Fibroblast of lung (primary cell): ENCODE measurements at regions not wholly inside any gene's neighbourhood (a gene's known extent, or its start where the extent isn't known, plus 50 kb on each side); places are given as distances from the start of the nearest gene placed in this dataset.

Experiments
- DNase-seq, 2 donors: peaks; one replicate each; pipeline versions ENCODE4 v3.0.0 to v3.0.0-alpha.2; 2010; ENCODE audit warnings: low read depth in 2 of 2
- H2AFZ ChIP-seq: 2 replicates; pipeline ENCODE4 v1.5.1; 2012; ENCODE audit warnings: low read length, control low read depth, inconsistent platforms
- H3K27ac ChIP-seq: 2 replicates; pipeline ENCODE4 v1.5.1; 2011; ENCODE audit warnings: low read length, control low read depth; ENCODE audit not compliant: insufficient read depth
- H3K27me3 ChIP-seq: 2 replicates; pipeline ENCODE4 v1.5.1; 2011; ENCODE audit warnings: mild to moderate bottlenecking, low read length; ENCODE audit not compliant: control insufficient read depth, insufficient read depth
- H3K36me3 ChIP-seq: 2 replicates; pipeline ENCODE4 v1.5.1; 2011; ENCODE audit warnings: low read length; ENCODE audit not compliant: control insufficient read depth, insufficient read depth
- H3K4me1 ChIP-seq: 2 replicates; pipeline ENCODE4 v1.5.1; 2011; ENCODE audit warnings: low read length; ENCODE audit not compliant: control insufficient read depth, insufficient read depth; ENCODE audit errors: extremely low read depth
- H3K4me2 ChIP-seq: 2 replicates; pipeline ENCODE4 v1.5.1; 2011; ENCODE audit warnings: low read length, control low read depth; ENCODE audit not compliant: insufficient read depth; ENCODE audit errors: extremely low read depth
- H3K4me3 ChIP-seq, 4 experiments: fragments of 200-600 bp in 1 of 4; sonication (generic) in 1 of 4; replicated peaks in 1 of 4; 2 replicates each; pipeline ENCODE4 v1.5.1; 2011 to 2016; ENCODE audit warnings: low read length in 4 of 4, low read depth in 3 of 4, mild to moderate bottlenecking in 3 of 4, control low read depth in 2 of 4, inconsistent platforms in 1 of 4, mixed read lengths in 1 of 4; ENCODE audit not compliant: insufficient read depth in 1 of 4; ENCODE audit errors: control extremely low read depth in 1 of 4
- H3K79me2 ChIP-seq: 2 replicates; pipeline ENCODE4 v1.5.1; 2012; ENCODE audit warnings: mild to moderate bottlenecking, low read length, inconsistent platforms; ENCODE audit not compliant: control insufficient read depth, insufficient read depth
- H3K9ac ChIP-seq: 2 replicates; pipeline ENCODE4 v1.5.1; 2011; ENCODE audit warnings: mild to moderate bottlenecking, low read length, control low read depth; ENCODE audit not compliant: insufficient read depth
- H3K9me3 ChIP-seq: 2 replicates; pipeline ENCODE4 v1.5.1; 2012; ENCODE audit warnings: low read depth, low read length; ENCODE audit not compliant: control insufficient read depth, insufficient read depth
- H4K20me1 ChIP-seq: 2 replicates; pipeline ENCODE4 v1.5.1; 2011; ENCODE audit warnings: low read length; ENCODE audit not compliant: control insufficient read depth, insufficient read depth; ENCODE audit errors: extremely low read depth
- CTCF ChIP-seq, 2 donors: IDR thresholded peaks in 1 of 2; conservative IDR thresholded peaks in 1 of 2; 1 replicate in 1 of 2; 2 replicates in 1 of 2; pipeline ENCODE4 v1.5.1; 2011 to 2012; ENCODE audit warnings: low read length in 2 of 2, control low read depth in 1 of 2, inconsistent platforms in 1 of 2, low read depth in 1 of 2, mild to moderate bottlenecking in 1 of 2
- EZH2 ChIP-seq: IDR thresholded peaks from 2 replicates; pipeline ENCODE4 v1.5.1; 2012; ENCODE audit warnings: low read length, control low read depth, mild to moderate bottlenecking; ENCODE audit errors: missing control alignments

DNA sequence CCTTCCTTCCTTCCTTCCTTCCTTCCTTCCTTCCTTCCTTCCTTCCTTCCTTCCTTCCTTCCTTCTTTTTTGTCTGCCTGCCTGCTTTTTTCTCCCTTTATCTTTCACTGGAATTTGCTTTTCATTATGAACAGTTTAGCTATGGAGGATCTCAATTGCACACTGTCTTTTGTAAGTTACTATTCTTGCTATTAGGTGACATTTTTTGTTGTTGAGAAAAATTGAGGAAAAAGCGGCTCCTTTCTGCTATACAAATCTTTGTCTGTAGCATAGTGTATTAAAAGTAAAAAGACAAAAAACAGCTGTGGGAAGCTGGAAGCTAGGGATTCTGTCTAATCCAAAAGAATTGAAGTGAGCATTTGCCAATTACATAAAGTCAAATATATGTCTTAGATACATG, 448.7 kb downstream of the DCDC2C start:
- Histone ChIP-seq H3K27me3 (no peaks in the 10 kb centered on the region), H4K20me1 (no peaks in the 10 kb centered on the region), H3K9ac (no peak overlapping the region), H3K79me2 (no peaks in the 10 kb centered on the region), H3K4me2 (no peak overlapping the region), H3K9me3 (no peaks in the 10 kb centered on the region), H3K36me3 (no peaks in the 10 kb centered on the region), H3K4me3 (no peak overlapping the region), H3K27ac (no peak overlapping the region), H3K4me1 (no peaks in the 10 kb centered on the region), H2AFZ (no peak overlapping the region)
- DNase-seq: no peak
- TF ChIP-seq CTCF (conservative IDR thresholded peaks at IDR 0.05 in 1 of 2, IDR thresholded peaks at IDR 0.05 in 1 of 2; ENCODE audit: low read depth in 1 of 2, low read length in 2 of 2) (no peak), EZH2 (no peak)

GRCh38 chr2:4168834-4169233, 465.5 kb downstream of the DCDC2C start:
- no peak overlapping the region for H3K4me2 ChIP-seq

GRCh38 chr2:4174796-4175195, 471.4 kb downstream of the DCDC2C start:
- H3K4me1 ChIP-seq: no peaks in the 10 kb centered on the region
- H4K20me1 ChIP-seq: no peaks in the 10 kb centered on the region
- H3K9me3 ChIP-seq: no peaks in the 10 kb centered on the region
- no peak for TF ChIP-seq EZH2
- TF ChIP-seq CTCF (conservative IDR thresholded peaks at IDR 0.05 in 1 of 2, IDR thresholded peaks at IDR 0.05 in 1 of 2; ENCODE audit: low read depth in 1 of 2, low read length in 2 of 2): no peak
- no peaks in the 10 kb centered on the region for H3K27me3 ChIP-seq
- no peak overlapping the region for H3K27ac ChIP-seq
- DNase-seq: peak; percentile 1 to 2
- H3K4me2 ChIP-seq: no peak overlapping the region
- H3K36me3 ChIP-seq: no peaks in the 10 kb centered on the region
- H3K9ac ChIP-seq: no peak overlapping the region
- H3K79me2 ChIP-seq: no peaks in the 10 kb centered on the region
- H3K4me3 ChIP-seq: no peak overlapping the region
- H2AFZ ChIP-seq: no peak overlapping the region

More at GRCh38 chr2:4168834-4169233, 465.5 kb downstream of the DCDC2C start:
- no peaks in the 10 kb centered on the region for H3K79me2 ChIP-seq
- no peaks in the 10 kb centered on the region for H3K4me1 ChIP-seq
- no peaks in the 10 kb centered on the region for H4K20me1 ChIP-seq
- H3K9me3 ChIP-seq: no peaks in the 10 kb centered on the region
- TF ChIP-seq CTCF (conservative IDR thresholded peaks at IDR 0.05 in 1 of 2, IDR thresholded peaks at IDR 0.05 in 1 of 2; ENCODE audit: low read depth in 1 of 2, low read length in 2 of 2): no peak
- TF ChIP-seq EZH2: no peak
- H3K9ac ChIP-seq: no peak overlapping the region
- no peaks in the 10 kb centered on the region for H3K36me3 ChIP-seq
- no peak overlapping the region for H2AFZ ChIP-seq
- H3K27me3 ChIP-seq: no peaks in the 10 kb centered on the region
- DNase-seq: no peak
- H3K4me3 ChIP-seq: no peak overlapping the region
- H3K27ac ChIP-seq: no peak overlapping the region
